Neural cell (in vitro differentiated cells): ENCODE measurements at regions not wholly inside any gene's neighbourhood (a gene's known extent, or its start where the extent isn't known, plus 50 kb on each side); places are given as distances from the start of the nearest gene placed in this dataset.

Source experiments
- CTCF ChIP-seq: fragments of 450-650 bp; IDR thresholded peaks from 2 replicates; pipeline ENCODE4 v1.5.1; 2014; ENCODE audit warnings: antibody characterized with exemption, mild to moderate bottlenecking, moderate library complexity; ENCODE audit not compliant: poor library complexity, severe bottlenecking
- RAD21 ChIP-seq: fragments of 450-650 bp; conservative IDR thresholded peaks from 2 replicates; pipeline ENCODE4 v1.6.1; 2014; ENCODE audit warnings: antibody characterized with exemption, mild to moderate bottlenecking, moderate library complexity

DNA sequence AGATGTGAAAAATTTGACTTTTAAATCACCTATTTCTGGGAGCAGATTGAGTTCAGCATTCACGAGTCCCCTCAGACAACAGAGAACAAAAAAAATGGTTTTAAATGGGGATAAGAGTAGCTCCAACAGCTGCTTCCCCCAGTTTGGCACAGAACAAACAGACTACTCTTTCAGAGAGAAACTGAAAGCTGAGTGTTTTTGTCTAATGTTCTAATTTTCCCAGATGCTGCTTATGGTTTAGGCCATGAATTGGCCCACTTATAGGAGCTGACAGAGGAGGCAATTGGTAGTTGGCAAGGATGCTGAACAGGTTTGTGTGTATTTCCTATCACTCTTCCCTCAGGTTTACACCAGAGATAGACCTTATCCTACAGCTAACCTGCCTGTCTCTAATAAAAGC lies 1637.4 kb upstream of the PRMT6 start:
- TF ChIP-seq RAD21, result no peak
- no peak for TF ChIP-seq CTCF
